Osteocyte (in vitro differentiated cells): ENCODE measurements at regions not wholly inside any gene's neighbourhood (a gene's known extent, or its start where the extent isn't known, plus 50 kb on each side); places are given as distances from the start of the nearest gene placed in this dataset.

ENCODE experiments used
- DNase-seq: peaks from one replicate; pipeline ENCODE4 v3.0.0; 2021; ENCODE audit warnings: mixed read lengths; ENCODE audit not compliant: unreplicated experiment; ENCODE audit errors: extremely low spot score
- H3K27ac Mint-ChIP-seq: one replicate; pipeline ENCODE4 v1.8.0; 2021; ENCODE audit warnings: mild to moderate bottlenecking, mixed read lengths; ENCODE audit not compliant: unreplicated experiment
- H3K27me3 Mint-ChIP-seq: one replicate; pipeline ENCODE4 v1.8.0; 2021; ENCODE audit warnings: mixed read lengths; ENCODE audit not compliant: unreplicated experiment
- H3K36me3 Mint-ChIP-seq: one replicate; pipeline ENCODE4 v1.8.0; 2021; ENCODE audit warnings: mixed read lengths; ENCODE audit not compliant: unreplicated experiment
- H3K4me1 Mint-ChIP-seq: one replicate; pipeline ENCODE4 v1.8.0; 2021; ENCODE audit warnings: mixed read lengths; ENCODE audit not compliant: unreplicated experiment
- H3K4me3 Mint-ChIP-seq: one replicate; pipeline ENCODE4 v1.8.0; 2021; ENCODE audit warnings: mild to moderate bottlenecking, moderate library complexity, mixed read lengths; ENCODE audit not compliant: unreplicated experiment
- H3K9me3 Mint-ChIP-seq: one replicate; pipeline ENCODE4 v1.8.0; 2021; ENCODE audit warnings: mixed read lengths; ENCODE audit not compliant: unreplicated experiment
- CTCF ChIP-seq: fragments of 200-600 bp; sonication (generic); IDR thresholded peaks from 2 replicates; pipeline ENCODE4 v1.5.0; 2021; ENCODE audit warnings: antibody characterized with exemption, mild to moderate bottlenecking, moderate library complexity

DNA sequence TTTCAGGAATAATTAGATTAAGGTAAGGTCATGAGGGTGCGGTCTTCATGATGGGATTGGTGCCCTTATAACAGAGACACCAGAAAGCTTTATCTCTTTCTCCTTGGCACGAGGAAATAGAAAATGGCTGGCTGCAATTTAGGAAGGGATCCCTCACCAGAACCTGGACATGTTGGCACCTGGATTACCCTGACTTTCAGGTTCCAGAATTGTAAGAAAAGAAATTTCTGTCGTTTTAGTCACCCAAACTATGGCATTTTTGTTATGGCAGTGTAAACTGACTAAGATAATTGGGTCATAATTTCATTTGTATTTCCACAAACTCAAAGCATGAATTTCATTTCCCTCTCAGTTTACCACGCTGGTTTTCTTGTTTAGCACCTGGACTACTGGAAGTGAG, 473.6 kb downstream of the PTH2R start:
- DNase-seq, result no peak
- H3K4me3 Mint-ChIP-seq, result no peak overlapping the region
- no peaks in the 10 kb centered on the region for H3K4me1 Mint-ChIP-seq
- no peaks in the 10 kb centered on the region for H3K36me3 Mint-ChIP-seq
- H3K27me3 Mint-ChIP-seq, result no peaks in the 10 kb centered on the region
- TF ChIP-seq CTCF, result no peak
- peaks cover 16% of the 10 kb centered on the region for H3K9me3 Mint-ChIP-seq
- no peak overlapping the region for H3K27ac Mint-ChIP-seq

DNA sequence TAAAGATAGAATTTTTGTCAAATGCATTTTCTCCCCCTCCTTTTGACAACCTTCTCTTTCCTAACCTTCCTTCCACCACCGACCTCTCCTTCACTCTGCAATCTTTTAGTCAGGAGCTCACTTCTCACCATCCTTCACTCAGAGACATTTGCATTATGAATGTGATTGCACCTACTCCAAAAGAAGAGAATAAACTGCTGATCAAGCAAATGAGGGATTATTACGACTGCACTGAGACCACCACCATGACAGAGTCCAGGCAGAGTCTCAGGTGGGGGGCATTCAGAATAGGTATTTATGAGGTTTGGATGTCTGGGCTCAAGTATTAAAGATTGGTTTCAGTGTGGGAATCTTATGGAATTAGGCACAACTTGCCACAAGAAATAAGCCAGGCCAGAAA, 483.9 kb downstream of the PTH2R start:
- H3K36me3 Mint-ChIP-seq, result no peaks in the 10 kb centered on the region
- no peak overlapping the region for H3K4me3 Mint-ChIP-seq
- H3K4me1 Mint-ChIP-seq, result no peaks in the 10 kb centered on the region
- H3K9me3 Mint-ChIP-seq, result peaks cover 13% of the 10 kb centered on the region
- no peak overlapping the region for H3K27ac Mint-ChIP-seq
- no peaks in the 10 kb centered on the region for H3K27me3 Mint-ChIP-seq
- TF ChIP-seq CTCF, result no peak
- DNase-seq, result no peak

DNA sequence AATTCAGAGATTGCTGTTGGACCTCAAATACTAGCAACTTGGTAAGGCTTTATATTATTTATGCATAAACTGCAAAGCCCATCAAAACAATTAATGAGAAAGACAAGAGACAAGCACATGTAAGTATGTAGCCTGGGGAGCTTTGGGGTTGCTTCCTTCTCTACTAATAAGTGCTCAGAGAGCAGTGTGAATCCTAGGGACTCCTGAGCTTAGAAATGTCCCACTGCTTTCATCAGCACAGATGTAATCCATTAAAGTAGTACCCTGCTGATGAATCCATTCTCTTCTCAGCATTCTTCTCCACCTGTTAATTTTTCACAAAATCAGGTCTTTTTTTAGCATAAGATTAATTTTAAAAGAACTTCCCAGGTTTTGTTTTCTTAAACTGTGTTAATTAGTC, 485.6 kb downstream of the PTH2R start:
- Mint-ChIP-seq H3K27ac (no peak overlapping the region), H3K9me3 (peaks cover 13% of the 10 kb centered on the region), H3K36me3 (no peaks in the 10 kb centered on the region), H3K27me3 (no peaks in the 10 kb centered on the region), H3K4me3 (no peak overlapping the region), H3K4me1 (no peaks in the 10 kb centered on the region)
- no peak for TF ChIP-seq CTCF
- no peak for DNase-seq

DNA sequence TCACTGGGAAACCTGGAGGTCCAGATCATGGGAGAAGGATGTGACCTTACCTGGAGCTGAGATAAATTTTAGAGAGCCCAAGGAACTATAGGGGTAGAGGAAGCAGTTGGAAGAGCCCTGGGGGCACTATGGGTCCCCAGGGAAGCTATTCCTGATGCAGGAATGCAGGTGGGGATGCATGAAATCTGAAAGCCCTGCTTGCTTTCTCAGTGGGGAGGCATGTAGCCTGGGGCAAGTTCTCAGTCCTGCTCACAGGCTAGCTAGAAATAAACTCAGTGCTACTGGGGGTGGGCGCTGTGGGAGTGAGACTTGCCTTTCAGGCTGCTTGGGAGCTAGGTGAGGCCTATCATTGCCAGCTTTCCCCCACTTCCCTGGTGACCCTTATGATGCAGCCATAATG, 499.7 kb downstream of the PTH2R start:
- DNase-seq, result no peak
- Mint-ChIP-seq H3K36me3 (no peaks in the 10 kb centered on the region), H3K9me3 (peaks cover 6% of the 10 kb centered on the region), H3K27ac (no peak overlapping the region), H3K27me3 (no peaks in the 10 kb centered on the region), H3K4me3 (no peak overlapping the region), H3K4me1 (no peaks in the 10 kb centered on the region)
- TF ChIP-seq CTCF, result no peak

GRCh38 chr2:208915401-208915800, 508.4 kb upstream of the MAP2 start:
- Mint-ChIP-seq H3K36me3 (no peaks in the 10 kb centered on the region), H3K27ac (no peak overlapping the region), H3K4me3 (no peak overlapping the region), H3K4me1 (no peaks in the 10 kb centered on the region), H3K9me3 (peaks cover under 1% of the 10 kb centered on the region), H3K27me3 (no peaks in the 10 kb centered on the region)
- TF ChIP-seq CTCF, result no peak
- DNase-seq, result no peak
